ENCODE measurements at regions not wholly inside any gene's neighbourhood (a gene's known extent, or its start where the extent isn't known, plus 50 kb on each side); places are given as distances from the start of the nearest gene placed in this dataset.
"Not testable (repeated sequence)": the region's sequence is repeated elsewhere in the genome, so short reads cannot be mapped to it uniquely, and the experiment has no call there.

GRCh38 chr15:79154483-79155135 lies 64.0 kb upstream of the RASGRF1 start:
- no peak for DNase-seq

- DNase-seq, result not testable (repeated sequence)
Observed at GRCh38 chr15:79144290-79144689, 53.7 kb upstream of the RASGRF1 start.

- DNase-seq, result no peak
Observed at GRCh38 chr15:79140846-79141570, 50.4 kb upstream of the RASGRF1 start.

All from bone marrow (tissue), 2 donors.